Esophagus muscularis mucosa (tissue), 3 donors: ENCODE measurements at regions not wholly inside any gene's neighbourhood (a gene's known extent, or its start where the extent isn't known, plus 50 kb on each side); places are given as distances from the start of the nearest gene placed in this dataset.

Experiments
- CTCF ChIP-seq, 3 experiments: fragments of 200-600 bp in 2 of 3; fragments of 450-650 bp in 1 of 3; sonication (generic) in 2 of 3; IDR thresholded peaks; one replicate each; pipeline ENCODE4 v1.5.1; 2017 to 2019; ENCODE audit warnings: antibody characterized with exemption in 3 of 3, mild to moderate bottlenecking in 2 of 3, moderate library complexity in 1 of 3
- POLR2A ChIP-seq: fragments of 450-650 bp; IDR thresholded peaks from one replicate; pipeline ENCODE4 v1.6.1; 2017; ENCODE audit warnings: antibody characterized with exemption, moderate library complexity, mild to moderate bottlenecking, low read depth

- no peak for TF ChIP-seq POLR2A
- TF ChIP-seq CTCF (IDR thresholded peaks at IDR 0.05), result no peak
These were observed 107.4 kb upstream of the NAMPT start for GRCh38 chr7:106392144-106392543.
